Neutrophil (primary cell): ENCODE measurements at regions not wholly inside any gene's neighbourhood (a gene's known extent, or its start where the extent isn't known, plus 50 kb on each side); places are given as distances from the start of the nearest gene placed in this dataset.

ENCODE experiments used
- H3K27ac ChIP-seq: fragments of 200-600 bp; sonication (generic); 2 replicates; pipeline ENCODE4 v1.5.1; 2016; ENCODE audit warnings: mild to moderate bottlenecking, moderate library complexity
- H3K27me3 ChIP-seq: fragments of 200-600 bp; sonication (generic); 2 replicates; pipeline ENCODE4 v1.6.0; 2016; ENCODE audit warnings: mild to moderate bottlenecking
- H3K36me3 ChIP-seq: fragments of 200-600 bp; sonication (generic); 2 replicates; pipeline ENCODE4 v1.5.1; 2017
- H3K4me1 ChIP-seq, 2 experiments: fragments of 200-600 bp in 1 of 2; sonication (generic) in 1 of 2; 1 replicate in 1 of 2; 2 replicates in 1 of 2; pipeline versions ENCODE4 v1.5.1 to v1.6.1; 2013 to 2016; ENCODE audit warnings: low read depth in 1 of 2, low read length in 1 of 2, mild to moderate bottlenecking in 1 of 2, moderate library complexity in 1 of 2; ENCODE audit not compliant: control insufficient read depth in 1 of 2, insufficient read depth in 1 of 2
- H3K4me3 ChIP-seq, 2 experiments: fragments of 200-600 bp in 1 of 2; sonication (generic) in 1 of 2; 1 replicate in 1 of 2; 2 replicates in 1 of 2; pipeline ENCODE4 v1.5.1; 2013 to 2016; ENCODE audit warnings: low read depth in 1 of 2, low read length in 1 of 2, mild to moderate bottlenecking in 1 of 2, moderate library complexity in 1 of 2
- H3K9me3 ChIP-seq: fragments of 200-600 bp; sonication (generic); 2 replicates; pipeline ENCODE4 v1.5.1; 2016
- CTCF ChIP-seq: fragments of 200-600 bp; sonication (generic); IDR thresholded peaks from 2 replicates; pipeline ENCODE4 v1.5.1; 2016; ENCODE audit warnings: antibody characterized with exemption

- peaks cover 22% of the 10 kb centered on the region for H3K27me3 ChIP-seq
- H3K27ac ChIP-seq, result no peak overlapping the region
- no peak overlapping the region for H3K4me3 ChIP-seq
- TF ChIP-seq CTCF, result no peak
- H3K4me1 ChIP-seq, result no peaks in the 10 kb centered on the region
- no peaks in the 10 kb centered on the region for H3K36me3 ChIP-seq
- H3K9me3 ChIP-seq, result no peaks in the 10 kb centered on the region
These were observed 191.7 kb downstream of the ACKR3 start for GRCh38 chr2:236761358-236761757.

- H3K4me1 ChIP-seq, result no peaks in the 10 kb centered on the region
- H3K27me3 ChIP-seq, result peaks cover 28% of the 10 kb centered on the region
- no peaks in the 10 kb centered on the region for H3K36me3 ChIP-seq
- no peaks in the 10 kb centered on the region for H3K9me3 ChIP-seq
- no peak for TF ChIP-seq CTCF
- no peak overlapping the region for H3K27ac ChIP-seq
- H3K4me3 ChIP-seq, result no peak overlapping the region
These were observed 193.0 kb downstream of the ACKR3 start for GRCh38 chr2:236762628-236763027.

- H3K4me1 ChIP-seq, result no peaks in the 10 kb centered on the region
- no peaks in the 10 kb centered on the region for H3K36me3 ChIP-seq
- H3K4me3 ChIP-seq, result no peak overlapping the region
- TF ChIP-seq CTCF, result no peak
- H3K27me3 ChIP-seq, result peaks cover 28% of the 10 kb centered on the region
- no peaks in the 10 kb centered on the region for H3K9me3 ChIP-seq
- no peak overlapping the region for H3K27ac ChIP-seq
These were observed 194.2 kb downstream of the ACKR3 start for GRCh38 chr2:236763857-236764256.

GRCh38 chr2:236764716-236765115, 195.1 kb downstream of the ACKR3 start:
- no peak for TF ChIP-seq CTCF
- Histone ChIP-seq H3K36me3 (no peaks in the 10 kb centered on the region), H3K4me1 (no peaks in the 10 kb centered on the region), H3K9me3 (no peaks in the 10 kb centered on the region), H3K4me3 (no peak overlapping the region), H3K27me3 (peaks cover 28% of the 10 kb centered on the region), H3K27ac (no peak overlapping the region)

- H3K4me3 ChIP-seq, result no peak overlapping the region
- no peak overlapping the region for H3K27ac ChIP-seq
- TF ChIP-seq CTCF, result no peak
- H3K27me3 ChIP-seq, result peaks cover 34% of the 10 kb centered on the region
- no peaks in the 10 kb centered on the region for H3K9me3 ChIP-seq
- no peaks in the 10 kb centered on the region for H3K4me1 ChIP-seq
- H3K36me3 ChIP-seq, result no peaks in the 10 kb centered on the region
These were observed 195.9 kb downstream of the ACKR3 start for GRCh38 chr2:236765478-236765877.

- Histone ChIP-seq H3K4me3 (no peak overlapping the region), H3K27ac (no peak overlapping the region), H3K9me3 (no peaks in the 10 kb centered on the region), H3K4me1 (no peaks in the 10 kb centered on the region), H3K27me3 (peaks cover 45% of the 10 kb centered on the region), H3K36me3 (no peaks in the 10 kb centered on the region)
- no peak for TF ChIP-seq CTCF
These were observed 197.2 kb downstream of the ACKR3 start for GRCh38 chr2:236766850-236767249.
